EL (cell line): ENCODE measurements at regions not wholly inside any gene's neighbourhood (a gene's known extent, or its start where the extent isn't known, plus 50 kb on each side); places are given as distances from the start of the nearest gene placed in this dataset.
A peak's percentile ranks its signal among the peaks of the same experiment; 100 is the strongest.
"Not testable (repeated sequence)": the region's sequence is repeated elsewhere in the genome, so short reads cannot be mapped to it uniquely, and the experiment has no call there.

Experiments
- DNase-seq: peaks from one replicate; pipeline ENCODE4 v3.0.0-alpha.2; 2016

DNA sequence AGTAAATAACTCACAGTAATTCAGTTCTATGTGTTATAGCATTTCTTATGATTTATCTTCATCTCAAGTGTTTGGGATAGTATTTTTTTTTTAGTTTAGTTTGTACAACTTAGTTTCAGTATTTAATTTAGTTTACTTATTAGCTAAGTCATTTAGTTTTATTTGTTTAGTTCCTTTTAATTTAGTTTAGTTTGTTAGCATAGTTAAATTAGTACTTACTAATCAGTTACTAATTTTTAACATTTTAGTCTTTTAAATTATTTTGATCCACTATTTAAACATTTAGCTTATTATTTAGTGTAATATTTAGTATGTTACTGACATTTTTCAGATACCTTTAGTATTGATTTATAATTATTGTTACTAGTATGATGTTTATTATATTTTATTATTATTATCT lies 85.2 kb upstream of the SIPA1L2 start:
- no peak for DNase-seq

DNA sequence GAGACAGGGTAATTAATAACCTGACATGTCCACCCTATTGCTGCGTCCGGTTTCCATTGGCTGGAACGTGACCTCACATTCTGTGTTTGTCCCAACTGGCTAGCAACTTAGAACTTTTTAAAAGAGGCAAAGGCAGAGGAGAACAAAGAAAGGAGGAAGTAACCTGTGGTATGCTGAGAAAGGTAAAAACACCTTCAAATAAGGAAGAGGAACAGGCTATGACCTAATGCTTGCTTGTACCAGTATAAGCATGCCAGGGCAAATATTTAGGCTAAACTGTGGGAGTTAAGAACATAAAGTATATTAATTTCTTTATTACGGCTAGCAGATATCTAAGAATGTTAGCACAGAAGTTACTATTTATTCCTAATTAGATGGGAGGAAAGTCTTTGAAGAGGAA lies 87.3 kb upstream of the MAP10 start:
- DNase-seq = not testable (repeated sequence)

DNA sequence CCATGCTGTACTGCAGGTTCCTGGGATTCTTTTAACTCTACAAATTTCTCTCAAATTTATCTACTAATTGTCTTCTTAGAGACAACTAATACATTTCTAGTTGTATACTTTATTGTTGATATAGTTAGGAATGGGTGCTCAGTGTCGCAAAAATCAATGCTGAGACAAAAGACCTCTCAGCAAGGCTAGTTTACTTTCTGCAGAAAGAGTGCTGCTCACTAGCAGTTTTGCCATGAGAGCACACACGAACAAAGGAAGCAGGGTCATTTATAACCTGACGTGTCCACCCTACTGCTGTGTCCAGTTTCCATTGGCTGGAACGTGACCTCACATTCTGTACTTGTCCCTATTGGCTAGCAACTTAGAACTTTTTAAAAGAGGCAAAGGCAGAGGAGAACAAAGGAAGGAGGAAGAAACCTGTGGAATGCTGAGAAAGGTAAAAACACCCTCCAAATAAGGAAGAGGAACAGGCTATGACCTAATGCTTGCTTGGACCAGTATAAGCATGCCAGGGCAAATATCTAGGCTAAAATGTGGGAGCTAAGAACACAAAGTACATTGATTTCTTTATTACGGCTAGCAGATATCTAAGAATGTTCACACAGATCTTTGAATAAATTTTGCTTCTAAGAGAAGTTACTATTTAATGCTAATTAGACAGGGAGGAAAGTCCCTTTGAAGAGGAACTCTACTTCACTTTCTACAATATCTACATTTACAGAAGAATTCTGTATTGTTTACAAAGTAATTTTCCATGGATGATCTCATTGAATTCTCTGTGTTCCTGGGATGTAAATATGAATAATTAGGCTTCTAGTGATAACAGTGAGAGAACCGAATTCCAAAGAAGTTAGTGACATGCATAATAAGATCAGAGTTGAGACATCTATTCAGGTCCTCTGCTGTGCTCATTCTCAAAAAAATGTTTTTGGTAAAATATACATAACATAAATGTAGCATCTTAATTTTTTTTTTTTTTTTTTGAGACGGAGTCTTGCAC lies 86.0 kb upstream of the MAP10 start:
- DNase-seq = peak; percentile 53

DNA sequence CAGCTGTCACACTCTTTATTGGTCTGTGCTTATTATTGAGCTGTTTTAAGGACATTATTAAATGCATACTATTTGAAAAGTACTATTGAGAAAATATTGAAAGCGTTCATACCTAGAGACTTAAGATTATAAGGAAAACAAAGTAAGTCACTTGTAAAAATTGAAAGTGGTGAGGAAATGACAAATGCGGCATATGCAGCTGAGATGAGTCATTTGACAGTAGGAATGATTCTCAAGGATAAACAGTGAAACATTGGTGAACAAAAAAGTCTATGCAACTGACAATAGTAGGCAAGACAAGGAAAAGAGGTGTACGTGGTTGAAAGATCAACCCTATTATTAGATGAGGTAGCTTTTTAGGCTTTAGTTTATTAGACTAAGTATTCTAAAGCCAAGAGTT lies 82.6 kb upstream of the MAP10 start:
- peak; percentile 29 for DNase-seq

DNA sequence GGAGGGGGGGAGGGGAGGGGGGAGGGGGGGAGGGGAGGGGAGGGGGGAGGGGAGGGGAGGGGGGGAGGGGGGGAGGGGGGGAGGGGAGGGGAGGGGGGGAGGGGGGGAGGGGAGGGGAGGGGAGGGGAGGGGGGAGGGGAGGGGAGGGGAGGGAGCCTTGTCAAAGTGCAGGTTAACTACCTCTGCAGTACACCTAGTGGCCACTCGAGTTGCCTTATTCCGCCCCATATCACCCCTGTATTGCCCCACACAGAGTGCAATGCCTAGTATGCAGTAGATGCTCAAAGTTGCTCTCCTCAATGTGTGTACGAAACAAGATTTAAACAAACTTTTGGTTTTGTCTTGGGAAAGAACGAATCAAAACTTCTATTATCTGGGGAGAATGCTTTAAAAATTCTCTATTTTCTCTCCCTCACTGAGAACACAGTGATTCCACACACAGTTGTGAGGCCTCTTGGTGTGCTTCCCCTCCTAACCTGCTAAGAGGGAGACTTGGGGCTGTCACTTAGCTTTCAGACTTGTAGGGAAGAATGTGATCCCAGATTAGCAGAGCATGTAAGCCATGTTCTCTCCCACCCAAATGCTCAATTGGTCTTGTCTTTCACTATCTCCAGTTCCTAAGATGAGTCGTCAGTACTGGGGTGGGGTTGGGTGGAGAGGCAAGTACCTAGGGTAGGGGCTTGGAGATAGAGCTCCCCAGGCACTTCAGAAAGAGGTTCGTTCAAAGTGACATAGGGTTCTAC lies 79.7 kb upstream of the MAP10 start:
- peak; percentile 45 for DNase-seq

DNA sequence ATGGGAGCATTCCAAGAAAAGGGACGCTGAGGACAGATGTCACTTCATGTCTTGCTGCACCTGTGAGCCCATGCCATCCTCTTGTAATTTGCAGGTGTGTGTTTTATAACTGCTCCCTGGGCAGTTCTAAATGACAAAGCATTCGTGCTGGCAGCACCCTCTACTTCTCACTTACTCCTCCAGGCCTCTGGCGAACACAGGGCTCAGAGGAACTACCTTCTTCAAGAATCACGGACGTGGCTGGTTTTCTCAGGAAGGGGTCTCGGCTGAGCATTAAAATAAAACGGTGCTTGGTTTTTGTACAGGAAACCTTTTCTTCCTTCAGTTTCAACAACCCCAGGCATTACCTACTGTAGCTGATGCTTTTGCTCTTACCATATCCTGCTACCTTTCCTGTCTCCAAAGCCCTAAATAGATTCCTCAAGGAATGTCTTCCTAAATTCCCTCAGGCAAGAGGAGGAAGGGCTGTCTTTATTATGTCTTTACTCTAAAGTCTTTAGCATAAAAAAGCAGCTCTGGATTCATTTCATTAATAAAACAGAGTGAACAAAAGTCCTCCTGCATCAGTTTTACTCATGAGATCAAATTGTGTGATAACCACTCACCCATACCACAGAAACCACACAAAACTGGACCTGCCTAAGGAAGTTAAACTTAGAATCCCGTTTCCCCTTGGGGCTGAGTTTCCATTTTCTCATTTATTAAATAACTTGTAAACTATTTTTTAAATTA lies 79.0 kb upstream of the MAP10 start:
- peak; percentile 81 for DNase-seq

DNA sequence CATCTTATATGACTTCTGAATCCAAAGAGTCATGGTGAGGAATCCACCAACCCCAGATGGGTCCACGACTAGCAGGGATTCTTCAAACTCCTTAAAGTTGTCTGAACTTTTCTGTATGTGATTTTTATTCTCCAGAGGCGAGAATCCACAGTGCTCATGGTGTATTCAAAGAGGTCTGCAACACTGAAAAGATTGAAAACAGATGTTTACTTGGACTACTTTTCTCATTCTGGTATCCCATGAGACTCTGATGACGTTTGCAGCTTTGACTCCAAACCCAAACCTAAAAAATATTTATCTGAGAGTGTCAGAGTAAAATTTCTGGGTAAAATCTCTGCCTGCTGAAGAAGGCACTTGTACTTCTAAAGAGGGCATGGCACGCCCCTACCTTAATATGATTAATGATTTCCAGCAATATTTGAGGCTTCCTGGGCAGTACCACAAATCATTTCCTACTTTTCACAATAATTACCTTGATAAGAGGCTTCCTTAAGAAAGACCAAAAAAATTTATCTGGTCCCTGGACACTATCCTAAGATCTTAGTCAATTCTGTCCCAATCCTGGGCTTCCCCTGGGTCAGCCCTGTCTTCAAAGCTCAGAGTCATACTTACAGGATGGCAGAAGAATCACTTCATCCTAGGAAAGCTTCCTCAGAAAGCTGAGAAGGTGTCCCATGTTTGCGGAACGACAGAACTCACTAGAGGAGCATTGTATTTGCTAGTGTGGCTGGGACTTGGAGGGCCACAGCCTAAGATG lies 76.5 kb upstream of the MAP10 start:
- DNase-seq = peak; percentile 26

DNA sequence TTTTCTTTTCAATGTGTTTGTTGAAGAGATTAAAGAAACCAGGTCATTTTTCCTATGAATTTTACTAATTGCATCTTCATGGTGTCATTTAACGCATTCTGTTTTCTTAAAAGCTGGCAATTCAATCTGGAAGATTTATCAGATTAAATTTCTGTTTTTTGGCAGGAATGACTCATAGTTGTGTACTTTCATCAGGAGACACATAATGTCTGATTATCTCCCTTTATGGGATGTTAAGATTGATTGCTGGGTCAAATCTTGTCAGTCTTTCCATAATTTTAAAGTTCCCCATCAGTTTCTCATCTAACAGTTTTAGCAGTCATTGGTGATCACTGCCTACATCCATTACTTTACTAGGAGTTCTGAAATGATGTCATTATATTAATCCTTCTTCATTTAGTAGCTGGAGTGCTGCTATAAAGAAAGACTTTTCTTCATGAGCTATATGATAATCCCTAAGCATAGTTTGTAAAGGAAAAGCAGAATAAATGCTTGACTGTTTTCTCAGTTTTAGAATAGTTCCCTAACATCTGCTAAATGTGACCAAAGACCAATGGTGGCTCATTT lies 72.8 kb upstream of the MAP10 start:
- no peak for DNase-seq

DNA sequence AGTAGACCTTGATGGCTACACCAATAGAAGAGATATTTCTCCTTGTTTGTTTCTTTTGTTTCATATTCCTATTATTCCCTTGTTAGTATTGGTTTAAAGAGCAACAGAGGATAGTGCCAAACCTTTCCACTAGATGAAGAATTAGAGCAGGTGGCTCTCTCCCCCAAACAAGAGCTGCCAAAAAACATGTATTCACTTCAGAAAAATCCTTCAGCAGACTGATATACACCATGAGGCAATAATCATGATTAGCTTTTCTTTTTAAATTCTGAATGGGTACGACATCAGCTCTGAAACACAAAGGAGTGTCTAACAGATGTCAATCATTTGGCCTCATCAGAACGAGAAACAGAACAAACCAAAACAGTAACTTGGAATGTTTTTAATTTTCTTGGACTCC lies 67.3 kb upstream of the MAP10 start:
- no peak for DNase-seq

DNA sequence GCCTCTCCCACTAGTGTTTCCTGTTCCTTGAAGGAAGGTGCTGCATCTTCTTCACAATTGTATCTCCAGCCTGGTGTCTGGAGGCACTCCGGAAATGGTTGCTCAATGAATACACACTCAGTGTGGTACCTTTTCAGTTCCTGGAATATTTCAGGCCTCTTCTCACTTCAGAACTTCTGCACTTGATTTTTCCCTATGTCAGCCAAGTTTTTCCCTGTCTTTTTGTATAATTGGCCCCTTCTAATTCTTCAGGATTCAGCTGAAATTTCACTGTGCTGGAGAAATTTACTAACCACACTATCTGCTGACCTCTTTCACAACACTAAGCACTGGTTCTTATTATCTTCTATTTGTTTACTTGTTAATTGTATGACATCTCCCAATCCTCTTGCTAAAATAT lies 61.2 kb upstream of the MAP10 start:
- DNase-seq = no peak

DNA sequence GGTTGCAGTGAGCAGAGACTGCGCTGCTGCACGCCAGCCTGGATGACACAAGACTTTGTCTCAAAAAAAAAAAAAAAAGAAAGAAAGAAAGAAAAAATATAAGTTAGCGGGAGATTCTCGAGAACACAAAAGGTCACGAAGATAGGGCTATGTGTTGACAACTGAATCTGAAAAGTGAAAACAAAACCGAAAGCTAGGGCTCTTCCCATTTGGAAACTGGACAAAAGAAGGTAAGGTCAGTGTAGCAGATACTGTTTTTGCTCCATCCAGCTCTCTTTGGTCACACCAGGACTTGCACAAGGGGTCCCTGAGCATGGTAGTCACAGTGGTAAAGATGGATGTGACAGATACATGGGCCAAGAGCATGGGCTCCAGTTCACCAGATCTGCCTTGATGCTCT lies 60.4 kb upstream of the MAP10 start:
- DNase-seq = no peak

DNA sequence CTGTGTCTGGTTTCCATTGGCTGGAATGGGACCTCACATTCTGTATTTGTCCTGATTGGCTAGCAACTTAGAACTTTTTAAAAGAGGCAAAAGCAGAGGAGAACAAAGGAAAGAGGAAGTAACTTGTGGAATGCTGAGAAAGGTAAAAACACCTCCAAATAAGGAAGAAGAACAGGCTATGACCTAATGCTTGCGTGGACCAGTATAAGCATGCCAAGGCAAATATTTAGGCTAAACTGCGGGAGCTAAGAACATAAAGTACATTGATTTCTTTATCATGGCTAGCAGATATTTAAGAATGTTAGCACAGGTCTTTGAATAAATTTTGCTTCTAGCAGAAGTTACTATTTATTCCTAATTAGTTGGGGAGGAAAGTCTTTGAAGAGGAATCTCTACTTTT lies 59.5 kb upstream of the MAP10 start:
- DNase-seq = not testable (repeated sequence)

DNA sequence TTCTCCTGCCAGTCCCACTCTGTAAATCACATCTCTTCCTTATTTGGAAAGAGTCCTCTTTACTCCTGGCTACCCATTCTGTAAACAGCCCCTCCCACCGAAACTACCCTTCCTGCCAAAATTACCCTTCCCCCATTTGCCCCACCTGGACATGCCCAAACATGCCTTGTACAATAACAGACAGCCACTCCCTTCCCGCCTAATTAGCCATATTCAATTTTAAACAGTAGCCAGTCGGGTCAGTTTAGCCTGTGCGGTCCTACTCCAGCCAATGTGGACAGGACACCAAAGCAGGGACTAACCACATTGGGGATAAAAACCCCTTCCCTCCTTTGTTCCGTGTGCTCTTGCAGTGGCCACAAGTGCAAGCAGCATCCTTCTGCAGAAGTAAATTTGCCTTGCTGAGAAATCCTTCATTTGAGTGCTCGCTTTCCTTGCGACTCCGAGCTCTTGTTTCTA lies 56.3 kb upstream of the MAP10 start:
- no peak for DNase-seq

DNA sequence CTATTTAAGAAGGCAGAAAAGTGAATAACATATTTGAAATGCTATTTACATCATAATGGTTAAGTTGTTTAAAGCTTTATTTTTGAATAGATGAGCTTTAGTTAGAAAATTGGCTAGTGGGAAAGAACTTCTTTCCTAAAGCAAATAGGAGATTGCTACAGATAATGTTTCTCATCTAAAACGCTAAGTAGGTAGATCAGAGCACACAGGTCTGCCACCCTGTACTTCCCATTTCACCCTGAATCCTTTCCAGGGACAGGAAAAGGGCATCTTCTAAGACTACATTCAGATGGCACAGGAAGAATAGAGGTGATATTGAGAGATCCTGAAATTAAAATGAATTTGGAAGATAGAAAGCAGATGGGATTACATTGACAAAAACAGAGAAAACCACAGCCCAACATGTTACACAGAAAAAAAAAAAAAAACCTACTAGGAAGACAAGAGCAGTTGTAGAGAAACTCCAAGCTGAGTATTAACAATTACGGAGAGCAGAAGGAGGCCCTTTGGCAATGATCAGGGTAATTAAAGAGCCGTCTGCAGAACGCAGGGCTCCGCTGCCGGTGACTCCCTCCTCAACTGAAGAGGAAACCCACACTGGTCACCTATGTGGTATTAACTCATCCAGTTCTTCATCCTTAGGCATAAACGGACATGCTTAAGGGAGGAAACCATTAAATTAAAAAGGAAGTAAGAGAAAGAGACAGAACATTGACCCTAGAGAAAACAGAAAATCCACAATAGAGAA lies 53.6 kb upstream of the MAP10 start:
- DNase-seq = no peak

DNA sequence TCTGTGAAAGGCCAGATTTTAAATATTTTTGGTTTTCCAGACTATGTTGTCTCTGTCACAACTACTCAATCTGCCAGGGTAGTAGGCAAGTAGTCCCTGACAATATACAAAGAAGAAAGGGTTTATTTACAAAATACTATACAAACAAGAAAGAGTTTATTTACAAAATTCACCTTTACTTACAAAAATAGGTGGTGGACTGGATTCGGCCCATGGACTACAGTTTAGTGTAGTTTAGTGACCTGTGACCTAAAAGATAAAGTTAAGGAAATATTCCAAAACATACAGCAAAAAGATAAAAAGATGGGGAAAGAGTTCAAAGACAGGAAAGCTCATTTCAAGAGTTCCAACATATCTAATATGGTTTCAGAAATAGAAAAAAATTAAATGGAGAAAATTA lies 52.9 kb upstream of the MAP10 start:
- DNase-seq = no peak

DNA sequence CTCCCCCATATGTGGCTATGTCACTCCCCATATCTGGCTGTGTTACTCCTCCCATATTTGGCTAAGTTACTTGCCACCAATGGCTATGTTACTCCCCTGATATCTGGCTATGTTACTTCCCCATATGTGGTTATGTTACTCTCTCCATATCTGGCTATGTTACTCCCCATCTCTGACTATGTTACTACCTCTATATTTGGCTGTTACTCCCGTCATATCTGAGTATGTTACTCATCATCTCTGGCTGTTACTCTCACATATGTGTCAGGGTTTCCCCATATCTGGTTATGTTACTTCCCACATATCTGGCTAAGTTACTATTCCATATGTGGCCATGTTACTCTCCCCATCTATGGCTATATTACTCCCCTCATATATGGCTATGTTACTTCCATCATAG lies 50.3 kb upstream of the MAP10 start:
- no peak for DNase-seq
